Panc1 (cell line): ENCODE measurements at regions not wholly inside any gene's neighbourhood (a gene's known extent, or its start where the extent isn't known, plus 50 kb on each side); places are given as distances from the start of the nearest gene placed in this dataset.

Experiments
- CTCF ChIP-seq: fragments of 450-650 bp; IDR thresholded peaks from 2 replicates; pipeline ENCODE4 v1.5.1; 2017; ENCODE audit warnings: mild to moderate bottlenecking
- POLR2AphosphoS5 ChIP-seq: IDR thresholded peaks from 2 replicates; pipeline ENCODE4 v1.6.1; 2012; ENCODE audit warnings: mild to moderate bottlenecking, low read depth, low read length, moderate library complexity
- REST ChIP-seq, 2 experiments: IDR thresholded peaks; 2 replicates each; pipeline ENCODE4 v1.6.1; 2011 to 2012; ENCODE audit warnings: low read depth in 2 of 2, control low read depth in 1 of 2, low read length in 1 of 2, mild to moderate bottlenecking in 1 of 2, moderate library complexity in 1 of 2; ENCODE audit not compliant: insufficient read depth in 1 of 2
- TCF7L2 ChIP-seq: IDR thresholded peaks from 2 replicates; pipeline ENCODE4 v1.6.1; 2011; ENCODE audit warnings: mild to moderate bottlenecking, low read depth, low read length, inconsistent platforms

DNA sequence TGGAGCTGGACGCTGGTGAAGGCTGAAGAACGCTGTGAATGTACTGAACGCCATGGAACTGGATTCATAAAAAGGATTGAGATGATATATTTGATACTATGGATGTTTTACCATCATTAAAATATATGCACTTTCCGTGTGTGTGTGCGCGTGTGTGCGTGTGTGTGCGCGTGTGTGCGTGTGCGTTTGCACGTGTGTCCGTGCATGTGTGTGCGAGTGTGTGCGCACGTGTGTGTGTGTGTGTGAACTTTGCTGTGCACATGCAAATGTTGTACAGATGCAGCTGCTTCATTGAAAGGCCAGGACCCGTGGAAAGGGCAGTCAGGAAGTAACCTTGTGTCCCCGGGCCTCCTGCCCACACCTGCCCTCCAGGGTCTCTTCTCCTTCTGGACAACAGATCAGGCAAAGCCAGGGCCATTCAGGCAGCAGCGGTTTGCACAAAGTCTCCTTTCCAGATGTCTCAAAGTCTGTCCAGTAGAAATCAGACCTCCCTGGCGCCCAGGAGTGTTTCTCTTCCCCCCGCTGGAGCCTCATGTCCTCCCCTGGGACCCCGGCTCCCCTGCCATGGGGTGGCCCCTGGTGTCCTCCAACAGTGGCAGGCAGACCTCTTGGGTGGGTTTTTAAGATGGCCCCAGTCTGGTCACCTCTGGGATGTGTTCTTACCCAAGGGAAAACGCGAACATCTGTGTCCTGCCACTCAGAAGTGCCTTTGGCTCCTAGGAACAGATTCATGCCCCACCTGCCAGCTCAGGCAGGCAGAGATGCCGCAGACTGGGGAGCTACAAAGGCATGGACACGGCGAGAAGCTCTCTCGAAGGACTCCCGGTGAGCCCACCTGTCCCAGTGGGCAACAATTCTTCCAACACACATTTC lies 86.1 kb upstream of the GPC1 start:
- TF ChIP-seq CTCF (no peak), TCF7L2 (no peak), REST (IDR thresholded peaks at IDR 0.05; ENCODE audit: insufficient read depth in 1 of 2, low read depth in 2 of 2, low read length in 1 of 2) (no peak), POLR2AphosphoS5 (no peak)
